ENCODE measurements at regions not wholly inside any gene's neighbourhood (a gene's known extent, or its start where the extent isn't known, plus 50 kb on each side); places are given as distances from the start of the nearest gene placed in this dataset.

- TF ChIP-seq CTCF (IDR thresholded peaks at IDR 0.05) (no peak), POLR2AphosphoS5 (IDR thresholded peaks at IDR 0.05; ENCODE audit: low read depth, low read length) (no peak), REST (IDR thresholded peaks at IDR 0.05; ENCODE audit: insufficient read depth in 1 of 2, low read depth in 2 of 2, low read length in 1 of 2) (no peak), TCF7L2 (IDR thresholded peaks at IDR 0.05; ENCODE audit: low read depth, low read length) (no peak), SIN3A (IDR thresholded peaks at IDR 0.05; ENCODE audit: borderline replicate concordance, insufficient read depth, low read depth, low read length) (no peak)
Observed at GRCh38 chr2:235144291-235144690, 192.5 kb downstream of the SH3BP4 start.
